ENCODE measurements at regions not wholly inside any gene's neighbourhood (a gene's known extent, or its start where the extent isn't known, plus 50 kb on each side); places are given as distances from the start of the nearest gene placed in this dataset.

DNA sequence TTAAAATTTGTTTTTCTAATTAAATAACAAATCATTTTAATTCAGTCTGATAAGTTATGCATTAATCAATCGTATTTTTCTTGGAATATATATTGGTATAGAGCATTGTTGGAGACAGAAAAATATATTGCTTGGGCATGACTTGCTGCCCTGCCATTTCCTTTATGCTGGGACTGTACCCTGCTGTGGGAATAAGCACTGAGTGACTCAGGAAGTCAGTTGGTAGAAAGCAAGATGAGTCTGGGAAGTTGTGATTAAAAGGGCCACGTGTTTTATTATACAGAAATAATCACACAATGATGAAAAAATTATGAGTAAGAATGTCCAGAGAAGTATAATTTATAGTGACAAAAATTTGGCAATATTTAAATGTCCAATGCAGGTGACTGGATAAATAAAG lies 139.5 kb downstream of the KIF18A start:
- no peaks in the 10 kb centered on the region for H3K27me3 ChIP-seq (ENCODE audit: control insufficient read depth, insufficient read depth, low read length)
- H3K4me3 ChIP-seq (ENCODE audit: low read depth, low read length), result no peak overlapping the region
- peaks cover 25% of the 10 kb centered on the region for H3K4me1 ChIP-seq (ENCODE audit: control insufficient read depth, insufficient read depth, low read length)
- H3K36me3 ChIP-seq (ENCODE audit: control insufficient read depth, insufficient read depth, low read length), result no peaks in the 10 kb centered on the region
- no peaks in the 10 kb centered on the region for H3K9me3 ChIP-seq (ENCODE audit: control insufficient read depth, insufficient read depth, low read depth, low read length)
- H3K27ac ChIP-seq (ENCODE audit: low read depth, low read length), result no peak overlapping the region
- H3K9ac ChIP-seq (ENCODE audit: low read length), result no peak overlapping the region

DNA sequence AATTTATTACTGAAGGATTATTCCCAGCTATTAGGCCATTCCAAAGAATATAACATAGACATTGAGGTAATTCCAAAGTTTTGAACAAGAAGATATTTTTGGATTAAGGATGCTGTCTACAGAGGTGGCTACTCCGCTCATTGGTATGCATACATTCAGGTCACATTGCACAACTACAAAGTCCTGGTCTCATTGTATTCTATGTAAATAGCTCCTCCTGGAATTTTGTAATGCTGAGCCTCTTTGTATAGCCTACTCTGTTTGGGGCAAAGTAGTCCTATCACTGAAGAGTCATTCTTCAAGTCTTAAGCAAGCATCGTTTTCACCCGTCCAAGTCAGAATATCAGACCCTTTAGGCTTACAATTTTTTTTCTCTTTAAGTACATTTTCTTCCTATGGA lies 142.4 kb downstream of the KIF18A start:
- Histone ChIP-seq H3K4me1 (ENCODE audit: control insufficient read depth, insufficient read depth, low read length) (peaks cover 28% of the 10 kb centered on the region), H3K36me3 (ENCODE audit: control insufficient read depth, insufficient read depth, low read length) (no peaks in the 10 kb centered on the region), H3K9me3 (ENCODE audit: control insufficient read depth, insufficient read depth, low read depth, low read length) (no peaks in the 10 kb centered on the region), H3K4me3 (ENCODE audit: low read depth, low read length) (no peak overlapping the region), H3K27me3 (ENCODE audit: control insufficient read depth, insufficient read depth, low read length) (no peaks in the 10 kb centered on the region), H3K9ac (ENCODE audit: low read length) (no peak overlapping the region), H3K27ac (ENCODE audit: low read depth, low read length) (no peak overlapping the region)

GRCh38 chr11:27963370-27963769 lies 144.6 kb downstream of the KIF18A start:
- Histone ChIP-seq H3K36me3 (ENCODE audit: control insufficient read depth, insufficient read depth, low read length) (no peaks in the 10 kb centered on the region), H3K9ac (ENCODE audit: low read length) (no peak overlapping the region), H3K27ac (ENCODE audit: low read depth, low read length) (no peak overlapping the region), H3K4me1 (ENCODE audit: control insufficient read depth, insufficient read depth, low read length) (peaks cover 28% of the 10 kb centered on the region), H3K9me3 (ENCODE audit: control insufficient read depth, insufficient read depth, low read depth, low read length) (no peaks in the 10 kb centered on the region), H3K27me3 (ENCODE audit: control insufficient read depth, insufficient read depth, low read length) (no peaks in the 10 kb centered on the region), H3K4me3 (ENCODE audit: low read depth, low read length) (no peak overlapping the region)

GRCh38 chr11:27949951-27950738 lies 157.8 kb downstream of the KIF18A start:
- Histone ChIP-seq H3K27me3 (ENCODE audit: control insufficient read depth, insufficient read depth, low read length) (no peaks in the 10 kb centered on the region), H3K4me1 (ENCODE audit: control insufficient read depth, insufficient read depth, low read length) (peaks cover 10% of the 10 kb centered on the region), H3K9ac (ENCODE audit: low read length) (no peak overlapping the region), H3K36me3 (ENCODE audit: control insufficient read depth, insufficient read depth, low read length) (no peaks in the 10 kb centered on the region), H3K4me3 (ENCODE audit: low read depth, low read length) (no peak overlapping the region), H3K27ac (ENCODE audit: low read depth, low read length) (no peak overlapping the region), H3K9me3 (ENCODE audit: control insufficient read depth, insufficient read depth, low read depth, low read length) (no peaks in the 10 kb centered on the region)

GRCh38 chr11:27945348-27945747 lies 162.6 kb downstream of the KIF18A start:
- H3K27ac ChIP-seq (ENCODE audit: low read depth, low read length), result no peak overlapping the region
- peaks cover 5% of the 10 kb centered on the region for H3K4me1 ChIP-seq (ENCODE audit: control insufficient read depth, insufficient read depth, low read length)
- no peaks in the 10 kb centered on the region for H3K9me3 ChIP-seq (ENCODE audit: control insufficient read depth, insufficient read depth, low read depth, low read length)
- no peak overlapping the region for H3K9ac ChIP-seq (ENCODE audit: low read length)
- no peaks in the 10 kb centered on the region for H3K36me3 ChIP-seq (ENCODE audit: control insufficient read depth, insufficient read depth, low read length)
- no peaks in the 10 kb centered on the region for H3K27me3 ChIP-seq (ENCODE audit: control insufficient read depth, insufficient read depth, low read length)
- no peak overlapping the region for H3K4me3 ChIP-seq (ENCODE audit: low read depth, low read length)

DNA sequence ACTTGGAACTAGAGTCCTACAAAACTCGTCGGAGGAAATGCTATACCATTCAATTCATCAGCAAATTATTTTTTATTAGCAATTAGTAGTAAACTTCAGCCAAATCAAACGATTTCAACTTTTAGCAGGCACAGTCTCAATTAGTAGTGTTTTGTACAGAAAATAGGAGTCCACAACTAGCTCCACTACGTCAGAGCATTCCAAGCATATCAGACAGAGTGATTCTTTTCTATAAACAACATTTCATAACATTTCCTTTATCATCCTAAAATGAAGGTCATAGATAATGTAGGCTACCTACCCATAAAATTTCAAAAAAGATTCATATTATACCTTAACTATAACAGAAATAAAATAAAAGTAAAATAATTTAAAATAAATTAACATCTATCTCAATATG lies 169.9 kb downstream of the KIF18A start:
- Histone ChIP-seq H3K36me3 (ENCODE audit: control insufficient read depth, insufficient read depth, low read length) (no peaks in the 10 kb centered on the region), H3K27ac (ENCODE audit: low read depth, low read length) (no peak overlapping the region), H3K4me1 (ENCODE audit: control insufficient read depth, insufficient read depth, low read length) (peaks cover 17% of the 10 kb centered on the region), H3K9me3 (ENCODE audit: control insufficient read depth, insufficient read depth, low read depth, low read length) (peaks cover 15% of the 10 kb centered on the region), H3K27me3 (ENCODE audit: control insufficient read depth, insufficient read depth, low read length) (no peaks in the 10 kb centered on the region), H3K4me3 (ENCODE audit: low read depth, low read length) (no peak overlapping the region), H3K9ac (ENCODE audit: low read length) (no peak overlapping the region)

GRCh38 chr11:27934830-27935145 lies 173.2 kb downstream of the KIF18A start:
- Histone ChIP-seq H3K27me3 (ENCODE audit: control insufficient read depth, insufficient read depth, low read length) (no peaks in the 10 kb centered on the region), H3K27ac (ENCODE audit: low read depth, low read length) (peak overlapping the region; percentile 50; the same call in 1 of the 2 replicates), H3K4me3 (ENCODE audit: low read depth, low read length) (no peak overlapping the region), H3K36me3 (ENCODE audit: control insufficient read depth, insufficient read depth, low read length) (no peaks in the 10 kb centered on the region), H3K9me3 (ENCODE audit: control insufficient read depth, insufficient read depth, low read depth, low read length) (peaks cover 15% of the 10 kb centered on the region), H3K4me1 (ENCODE audit: control insufficient read depth, insufficient read depth, low read length) (peaks cover 17% of the 10 kb centered on the region), H3K9ac (ENCODE audit: low read length) (no peak overlapping the region)

DNA sequence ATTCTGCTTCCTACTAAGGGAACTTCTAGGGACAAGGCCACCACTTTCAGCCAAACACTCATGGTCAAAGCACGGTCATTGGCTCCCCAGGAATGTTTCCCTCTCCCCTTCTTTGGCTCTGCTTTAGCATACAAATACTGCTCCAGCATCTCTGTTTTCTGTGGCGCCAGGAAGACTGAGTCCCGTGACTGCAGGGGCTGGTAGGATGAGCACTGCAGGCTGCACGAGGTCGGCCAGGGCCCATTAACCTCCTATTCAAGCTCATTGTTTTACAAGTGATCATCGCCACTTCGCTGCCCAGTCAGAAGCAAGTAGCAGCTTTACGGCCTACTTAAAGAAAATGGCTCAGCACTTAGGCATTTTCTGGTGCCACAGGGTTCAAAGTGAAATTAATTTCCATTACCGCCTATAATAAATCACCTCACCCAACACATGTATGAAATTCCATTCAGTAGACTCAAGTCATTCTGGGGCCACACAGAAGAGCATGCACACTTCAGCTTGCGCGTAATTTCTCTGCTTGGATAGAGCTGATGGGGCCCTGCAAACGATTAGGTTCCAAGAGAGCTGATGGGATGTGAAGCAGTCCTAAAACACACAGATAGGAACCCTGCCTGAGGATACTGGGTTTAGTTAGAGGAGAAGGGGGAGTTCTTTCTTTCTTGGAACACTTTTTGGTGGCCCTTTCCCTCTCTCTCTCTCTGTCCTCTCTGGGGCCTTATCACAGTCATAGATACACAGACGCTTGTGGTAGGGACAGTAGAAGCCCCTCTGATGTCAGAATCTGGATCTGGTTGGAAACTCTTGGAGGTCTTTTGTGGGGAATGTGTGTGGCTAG lies 173.7 kb downstream of the KIF18A start:
- Histone ChIP-seq H3K9ac (ENCODE audit: low read length) (peak overlapping the region; percentile 14), H3K4me1 (ENCODE audit: control insufficient read depth, insufficient read depth, low read length) (peaks cover 17% of the 10 kb centered on the region), H3K9me3 (ENCODE audit: control insufficient read depth, insufficient read depth, low read depth, low read length) (peaks cover 14% of the 10 kb centered on the region), H3K4me3 (ENCODE audit: low read depth, low read length) (no peak overlapping the region), H3K36me3 (ENCODE audit: control insufficient read depth, insufficient read depth, low read length) (no peaks in the 10 kb centered on the region), H3K27ac (ENCODE audit: low read depth, low read length) (peak overlapping the region; percentile 50; the same call in 1 of the 2 replicates), H3K27me3 (ENCODE audit: control insufficient read depth, insufficient read depth, low read length) (no peaks in the 10 kb centered on the region)

GRCh38 chr11:27931770-27932169 lies 176.2 kb downstream of the KIF18A start:
- peaks cover 17% of the 10 kb centered on the region for H3K4me1 ChIP-seq (ENCODE audit: control insufficient read depth, insufficient read depth, low read length)
- H3K36me3 ChIP-seq (ENCODE audit: control insufficient read depth, insufficient read depth, low read length), result no peaks in the 10 kb centered on the region
- no peak overlapping the region for H3K27ac ChIP-seq (ENCODE audit: low read depth, low read length)
- H3K27me3 ChIP-seq (ENCODE audit: control insufficient read depth, insufficient read depth, low read length), result no peaks in the 10 kb centered on the region
- H3K9me3 ChIP-seq (ENCODE audit: control insufficient read depth, insufficient read depth, low read depth, low read length), result no peaks in the 10 kb centered on the region
- no peak overlapping the region for H3K9ac ChIP-seq (ENCODE audit: low read length)
- no peak overlapping the region for H3K4me3 ChIP-seq (ENCODE audit: low read depth, low read length)

- H3K9me3 ChIP-seq (ENCODE audit: control insufficient read depth, insufficient read depth, low read depth, low read length), result no peaks in the 10 kb centered on the region
- H3K4me1 ChIP-seq (ENCODE audit: control insufficient read depth, insufficient read depth, low read length), result peaks cover 17% of the 10 kb centered on the region
- no peak overlapping the region for H3K4me3 ChIP-seq (ENCODE audit: low read depth, low read length)
- H3K27me3 ChIP-seq (ENCODE audit: control insufficient read depth, insufficient read depth, low read length), result no peaks in the 10 kb centered on the region
- H3K9ac ChIP-seq (ENCODE audit: low read length), result no peak overlapping the region
- no peaks in the 10 kb centered on the region for H3K36me3 ChIP-seq (ENCODE audit: control insufficient read depth, insufficient read depth, low read length)
- no peak overlapping the region for H3K27ac ChIP-seq (ENCODE audit: low read depth, low read length)
Measured at GRCh38 chr11:27930946-27931345, 177.0 kb downstream of the KIF18A start.

- H3K36me3 ChIP-seq (ENCODE audit: control insufficient read depth, insufficient read depth, low read length), result no peaks in the 10 kb centered on the region
- no peak overlapping the region for H3K9ac ChIP-seq (ENCODE audit: low read length)
- no peak overlapping the region for H3K4me3 ChIP-seq (ENCODE audit: low read depth, low read length)
- no peaks in the 10 kb centered on the region for H3K27me3 ChIP-seq (ENCODE audit: control insufficient read depth, insufficient read depth, low read length)
- H3K4me1 ChIP-seq (ENCODE audit: control insufficient read depth, insufficient read depth, low read length), result peaks cover 5% of the 10 kb centered on the region
- H3K27ac ChIP-seq (ENCODE audit: low read depth, low read length), result no peak overlapping the region
- no peaks in the 10 kb centered on the region for H3K9me3 ChIP-seq (ENCODE audit: control insufficient read depth, insufficient read depth, low read depth, low read length)
Measured at GRCh38 chr11:27928809-27929208, 179.1 kb downstream of the KIF18A start.

All from HUES6 (cell line).